ENCODE measurements at regions not wholly inside any gene's neighbourhood (a gene's known extent, or its start where the extent isn't known, plus 50 kb on each side); places are given as distances from the start of the nearest gene placed in this dataset.
"Not testable (repeated sequence)": the region's sequence is repeated elsewhere in the genome, so short reads cannot be mapped to it uniquely, and the experiment has no call there.

DNA sequence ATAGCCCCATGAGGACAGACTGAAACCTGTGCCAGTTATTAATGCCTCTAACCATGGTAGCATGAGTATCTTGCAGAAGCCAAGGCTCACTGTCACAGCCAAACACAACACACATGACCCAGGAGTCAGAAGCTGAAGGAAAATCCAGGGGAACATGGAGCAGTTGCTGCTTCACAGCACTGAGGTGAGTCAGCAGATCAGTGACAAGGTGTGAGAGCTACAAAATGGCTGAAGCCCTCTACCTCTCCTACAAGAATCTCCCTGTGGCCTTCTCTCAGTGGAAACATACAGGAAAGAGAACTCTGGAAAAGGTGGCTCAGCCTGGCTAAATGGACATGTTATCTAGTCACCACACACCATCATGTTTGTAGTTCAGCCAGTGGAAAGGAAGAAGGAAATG lies 93.5 kb downstream of the NAB1 start:
- FAIRE-seq, result no peak

DNA sequence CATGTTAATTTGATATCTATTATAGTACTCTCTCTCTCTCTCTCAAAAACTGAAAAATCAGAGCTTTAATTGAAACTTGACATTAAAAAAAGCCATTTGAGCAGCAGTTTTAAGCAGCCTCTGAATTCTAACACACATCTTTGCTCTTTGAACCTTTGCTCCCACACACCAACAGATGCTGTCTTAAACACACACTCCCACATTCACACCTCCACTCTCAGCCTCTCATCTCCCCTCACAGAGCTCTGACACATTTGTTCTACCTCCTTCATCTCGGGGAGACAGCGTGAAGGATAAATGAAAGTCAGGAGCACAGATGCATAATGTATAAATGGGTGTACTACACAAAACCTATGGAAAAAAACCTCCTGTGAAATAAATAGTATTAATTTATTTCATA lies 95.2 kb downstream of the NAB1 start:
- no peak for FAIRE-seq

DNA sequence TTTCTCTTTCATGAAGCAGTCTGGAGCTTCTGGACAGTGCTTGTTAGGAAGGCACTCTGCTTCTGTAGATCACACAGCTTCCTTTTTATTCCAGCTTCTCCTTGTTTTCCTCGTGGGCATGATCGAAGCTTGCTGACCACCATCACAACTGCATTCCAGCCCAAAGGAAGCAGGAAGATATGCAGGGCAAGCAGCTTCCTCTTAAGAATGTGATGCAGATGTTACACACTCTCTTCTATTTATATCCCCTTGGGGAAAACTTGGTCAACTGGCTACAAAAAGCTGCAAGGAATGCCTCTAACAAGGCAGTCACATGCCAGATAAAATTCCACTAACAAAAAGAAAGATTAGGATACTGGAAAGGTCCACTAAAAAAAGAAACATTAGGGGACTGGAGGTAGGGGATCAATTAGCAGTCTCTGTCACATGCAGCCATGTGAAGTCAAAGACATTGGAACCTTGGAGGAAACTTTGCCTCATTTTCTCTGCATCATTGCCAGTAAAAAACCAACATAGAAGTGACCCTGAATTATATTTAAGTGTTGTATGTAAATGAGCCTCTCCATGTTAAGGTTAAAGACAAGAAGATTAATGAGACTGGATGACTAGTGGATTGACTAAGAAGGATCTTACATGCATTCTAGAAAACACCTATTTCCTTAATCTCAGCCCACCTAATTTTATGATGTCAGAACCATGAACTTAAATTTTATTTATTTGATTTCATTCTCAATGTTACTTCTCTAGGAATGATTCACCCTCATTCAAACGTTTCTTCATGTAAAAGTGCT lies 98.3 kb downstream of the NAB1 start:
- FAIRE-seq, result no peak

DNA sequence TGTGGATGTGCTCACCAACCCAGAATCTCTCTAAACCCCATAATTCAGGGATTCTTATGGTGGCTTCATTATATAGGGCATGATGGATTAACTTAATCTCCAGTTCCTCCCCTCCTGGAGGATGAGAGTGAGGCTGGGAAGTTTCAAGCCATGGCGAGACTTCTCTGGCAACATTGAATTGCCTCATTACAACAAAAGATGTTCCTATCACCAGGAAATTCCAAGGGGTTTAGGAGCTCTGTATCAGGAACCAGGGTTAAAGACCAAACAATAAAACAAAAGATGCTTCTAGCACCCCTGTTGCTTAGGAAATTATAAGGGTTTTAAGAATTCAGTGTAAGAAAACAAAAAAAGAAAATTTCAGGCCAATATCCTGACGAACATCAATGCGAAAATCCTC lies 100.1 kb downstream of the NAB1 start:
- FAIRE-seq, result no peak

DNA sequence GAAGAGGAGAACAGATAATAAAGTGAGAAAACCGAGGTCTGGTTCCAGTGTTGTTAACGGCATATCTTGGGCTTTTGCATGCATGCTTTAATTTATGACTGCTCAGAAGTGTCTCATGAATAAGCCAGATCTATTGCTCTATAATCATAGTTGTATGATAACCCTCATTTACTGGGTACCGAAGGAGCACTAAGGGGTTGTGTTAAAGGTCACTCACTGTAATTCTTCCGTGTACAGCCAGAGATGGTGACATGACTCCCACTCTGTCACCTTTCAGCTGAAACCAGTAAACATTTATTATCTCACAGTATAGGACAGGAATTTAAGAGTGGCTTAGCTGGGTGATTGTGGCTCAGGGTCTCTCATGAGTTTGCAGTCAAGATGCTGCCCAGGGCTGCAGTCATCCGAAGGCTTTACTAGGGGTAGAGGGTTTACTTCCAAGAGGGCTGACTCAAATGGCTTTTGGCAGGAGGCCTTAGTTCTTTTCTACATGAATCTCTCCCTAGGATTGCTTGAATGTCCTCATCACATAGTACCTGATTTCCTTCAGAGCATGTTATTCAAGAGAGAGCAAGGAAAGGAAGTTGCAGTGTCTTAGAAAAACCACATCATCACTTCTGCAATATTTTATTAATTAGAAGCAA lies 107.0 kb downstream of the NAB1 start:
- FAIRE-seq, result no peak

DNA sequence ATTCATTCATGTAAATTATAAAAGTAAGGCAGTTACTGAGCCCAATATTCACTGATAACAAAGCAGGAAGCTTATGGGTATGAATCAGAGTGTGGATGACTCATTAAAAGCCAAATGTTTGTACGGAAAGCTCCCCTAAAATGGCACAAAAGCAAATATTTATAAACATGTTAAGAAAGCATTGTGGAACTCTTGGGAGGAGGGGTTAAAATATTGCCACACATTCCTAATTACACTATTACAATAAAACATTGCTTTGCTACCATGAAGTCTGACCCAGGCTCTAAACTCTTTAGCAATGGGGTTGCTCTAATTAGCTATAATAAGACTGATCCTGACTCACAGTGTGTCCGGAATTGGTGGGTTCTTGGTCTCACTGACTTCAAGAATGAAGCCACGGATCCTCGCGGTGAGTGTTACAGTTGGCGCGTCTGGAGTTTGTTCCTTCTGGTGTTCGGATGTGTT lies 110.9 kb downstream of the NAB1 start:
- FAIRE-seq, result no peak

DNA sequence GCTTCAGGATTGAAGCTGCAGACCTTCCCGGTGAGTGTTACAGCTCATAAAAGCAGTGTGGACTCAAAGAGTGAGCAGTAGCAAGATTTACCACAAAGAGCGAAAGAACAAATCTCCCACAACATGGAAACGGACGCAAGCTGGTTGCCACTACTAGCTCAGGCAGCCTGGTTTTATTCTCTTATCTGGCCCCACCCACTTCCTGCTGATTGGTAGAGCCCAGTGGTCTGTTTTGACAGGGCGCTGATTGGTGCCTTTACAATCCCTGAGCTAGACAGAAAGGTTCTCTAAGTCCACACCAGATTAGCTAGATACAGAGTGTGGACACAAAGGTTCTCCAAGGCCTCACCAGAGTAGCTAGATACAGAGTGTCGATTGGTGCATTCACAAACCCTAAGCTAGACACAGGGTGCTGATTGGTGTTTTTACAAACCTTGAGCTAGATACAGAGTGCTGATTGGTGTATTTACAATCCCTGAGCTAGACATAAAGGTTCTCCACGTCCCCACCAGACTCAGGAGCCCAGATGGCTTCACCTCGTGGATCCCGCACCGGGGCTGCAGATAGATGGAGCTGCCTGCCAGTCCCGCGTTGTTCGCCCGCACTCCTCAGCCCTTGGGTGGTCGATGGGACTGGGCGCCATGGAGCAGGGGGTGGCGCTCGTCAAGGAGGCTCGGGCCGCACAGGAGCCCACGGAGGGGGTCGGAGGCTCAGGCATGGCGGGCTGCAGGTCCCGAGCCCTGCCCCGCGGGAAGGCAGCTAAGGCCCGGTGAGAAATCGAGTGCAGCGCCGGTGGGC lies 111.7 kb downstream of the NAB1 start:
- FAIRE-seq, result not testable (repeated sequence)

DNA sequence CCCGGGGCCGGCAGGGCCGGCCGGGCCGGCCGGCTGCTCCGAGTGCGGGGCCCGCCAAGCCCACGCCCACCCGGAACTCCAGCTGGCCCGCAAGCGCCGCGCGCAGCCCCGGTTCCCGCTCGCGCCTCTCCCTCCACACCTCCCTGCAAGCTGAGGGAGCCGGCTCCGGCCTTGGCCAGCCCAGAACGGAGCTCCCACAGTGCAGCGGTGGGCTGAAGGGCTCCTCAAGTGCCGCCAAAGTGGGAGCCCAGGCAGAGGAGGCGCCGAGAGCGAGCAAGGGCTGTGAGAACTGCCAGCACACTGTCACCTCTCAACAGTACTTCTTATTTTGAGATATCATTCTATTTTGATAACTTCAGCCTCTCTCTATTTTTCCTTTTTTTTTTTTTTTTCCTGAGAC lies 112.3 kb downstream of the NAB1 start:
- not testable (repeated sequence) for FAIRE-seq

DNA sequence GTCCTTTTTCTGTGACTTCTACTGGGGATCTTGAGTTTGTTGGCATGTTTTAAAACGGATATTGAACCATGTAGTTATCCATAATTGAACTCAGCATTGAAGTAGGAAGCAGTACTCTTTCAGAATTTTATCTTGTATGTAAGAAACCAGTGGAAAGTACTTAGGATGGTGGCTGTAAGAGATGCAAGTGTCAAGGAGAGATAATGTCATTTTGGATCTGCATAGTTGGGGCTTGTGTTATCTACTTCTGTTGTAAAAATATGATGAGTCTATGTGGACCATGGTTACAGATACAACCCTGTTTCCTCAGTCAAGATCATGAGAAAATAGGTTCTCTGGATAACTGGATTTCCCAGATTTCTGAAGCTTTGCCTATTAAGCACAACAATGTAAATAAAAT lies 113.7 kb downstream of the NAB1 start:
- no peak for FAIRE-seq

DNA sequence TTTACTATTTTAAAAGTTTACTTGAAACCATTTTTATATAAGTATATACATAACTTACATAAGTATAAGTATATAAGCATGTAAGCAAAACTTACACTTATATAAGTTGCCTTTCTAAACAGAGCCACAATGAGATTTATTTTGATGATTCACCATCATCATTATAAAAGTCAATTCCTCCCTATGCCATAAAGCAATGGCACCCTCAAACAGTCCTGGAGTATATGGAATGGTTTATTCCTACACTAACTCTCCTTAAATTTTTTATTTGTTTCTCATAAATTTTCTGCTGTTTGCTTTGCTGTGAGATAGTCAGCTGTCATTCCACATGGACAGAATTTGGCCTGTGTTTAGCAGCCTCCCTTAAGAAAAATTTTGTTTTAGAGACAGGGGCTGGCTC lies 114.2 kb downstream of the NAB1 start:
- no peak for FAIRE-seq

DNA sequence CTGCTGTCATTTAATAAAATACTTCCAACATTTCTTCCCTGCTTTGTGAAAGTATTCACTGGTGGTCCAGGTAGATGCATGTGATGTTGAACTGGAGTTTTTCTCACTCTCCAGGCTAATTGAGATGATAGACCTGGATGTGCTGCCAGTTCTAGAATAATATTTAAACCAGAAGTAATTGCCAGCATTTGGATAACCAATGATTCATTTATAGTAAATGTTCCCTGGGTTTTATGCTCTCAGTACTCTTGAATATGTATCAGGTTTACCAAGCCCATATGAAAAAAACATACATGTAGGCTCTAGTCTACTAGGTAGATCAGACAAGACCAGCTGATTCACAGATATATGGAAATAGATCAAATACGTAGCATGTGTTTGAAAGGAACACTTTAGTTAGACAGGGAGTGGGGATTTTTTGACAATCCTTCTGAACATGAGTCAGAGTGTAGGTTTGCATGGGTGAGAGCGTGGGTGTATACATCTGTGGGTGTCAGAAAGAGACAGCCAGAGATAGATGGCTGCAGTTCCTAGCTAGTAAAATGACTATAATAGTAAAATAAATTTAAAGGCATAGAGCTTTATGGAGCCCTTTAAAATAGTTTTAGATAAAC lies 115.1 kb downstream of the NAB1 start:
- no peak for FAIRE-seq

DNA sequence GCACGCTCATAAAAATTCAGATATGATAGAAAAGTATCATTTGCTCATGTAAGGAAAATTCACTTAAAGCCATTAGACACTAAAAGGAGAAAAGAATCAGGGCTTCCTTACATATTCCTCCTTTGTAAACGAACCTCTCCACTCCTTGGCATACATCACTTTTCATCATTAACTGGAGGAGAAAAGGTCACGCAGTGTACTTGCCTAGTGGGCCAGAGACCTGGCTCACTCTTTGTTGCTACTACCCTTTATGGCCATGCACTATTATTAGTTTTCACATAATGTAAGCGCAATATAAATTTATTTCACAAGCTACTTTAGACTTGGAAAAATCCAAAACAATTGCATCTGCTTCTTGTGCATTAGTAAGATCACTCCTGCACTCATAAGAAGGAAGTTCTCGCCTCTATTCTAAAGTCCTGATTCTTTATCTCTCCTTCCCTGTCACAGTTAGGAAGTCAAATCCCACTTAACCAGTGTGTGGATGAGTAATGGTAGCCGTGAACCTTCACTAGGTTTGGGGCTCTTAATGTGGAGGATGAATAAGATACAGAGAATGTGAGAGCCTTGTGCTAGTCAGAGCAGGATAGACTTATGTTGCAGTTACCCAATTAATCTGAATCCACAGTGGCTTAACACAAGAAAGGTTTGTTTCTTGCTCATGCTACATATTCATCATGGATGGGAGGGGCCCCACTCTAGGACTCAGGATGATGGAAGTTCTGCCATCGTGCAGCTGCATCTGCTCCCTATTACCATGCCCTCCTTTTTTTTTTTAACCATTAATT lies 115.0 kb upstream of the GLS start:
- FAIRE-seq, result no peak

DNA sequence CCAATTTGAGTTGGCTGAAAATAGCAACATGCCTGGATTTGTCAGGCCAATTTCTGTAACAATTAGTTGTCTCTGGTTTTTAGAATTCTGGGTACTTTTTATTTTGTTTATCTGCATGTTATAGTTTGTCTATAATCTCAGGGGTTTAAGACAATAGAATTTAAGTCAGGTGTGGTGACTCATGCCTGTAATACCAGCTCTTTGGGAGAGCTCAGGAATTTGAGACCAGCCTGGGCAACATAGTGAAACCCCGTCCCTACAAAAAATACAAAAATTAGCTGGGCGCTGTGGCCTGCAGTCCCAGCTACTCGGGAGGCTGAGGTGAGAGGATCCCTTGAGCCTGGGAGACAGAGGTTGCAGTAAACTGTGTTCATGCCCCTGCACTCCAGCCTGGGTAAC lies 114.4 kb upstream of the GLS start:
- no peak for FAIRE-seq

DNA sequence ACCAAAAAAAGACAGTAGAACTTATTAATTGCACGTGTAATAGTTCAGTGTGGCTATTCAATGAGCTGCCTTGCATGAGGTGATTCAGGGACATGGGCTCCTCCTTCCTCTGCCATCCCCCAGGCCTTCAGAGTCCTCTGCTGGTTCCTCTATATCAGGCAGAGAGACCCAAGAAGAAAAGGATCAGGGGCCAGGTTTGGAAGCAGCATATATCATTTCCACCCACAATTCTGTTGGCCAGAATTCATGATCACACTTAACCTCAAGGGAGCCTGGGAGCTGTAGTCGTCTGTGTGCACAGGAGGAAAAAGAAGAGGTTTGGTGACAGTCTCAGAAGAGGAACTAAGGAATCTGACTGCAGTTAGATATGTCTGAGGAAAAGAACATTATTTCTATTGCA lies 114.0 kb upstream of the GLS start:
- FAIRE-seq, result no peak

DNA sequence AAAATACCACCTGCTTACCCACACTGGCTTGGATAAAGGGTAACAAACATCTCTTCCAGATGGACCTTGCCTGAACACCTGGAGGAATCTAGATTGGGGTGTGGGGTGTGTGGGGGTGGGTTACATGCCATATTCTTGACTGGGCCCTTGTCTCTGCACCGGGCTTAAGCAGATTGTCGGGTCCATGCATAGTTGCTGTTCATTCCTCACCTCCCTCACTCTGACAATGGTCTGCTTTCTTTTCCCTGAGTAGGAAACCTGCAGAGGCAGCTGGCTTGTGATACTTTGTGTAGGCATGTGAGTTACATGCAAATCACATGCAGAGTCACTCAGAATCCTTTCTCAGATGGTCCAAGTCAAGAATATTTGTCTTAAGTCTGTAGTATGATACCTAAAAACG lies 112.8 kb upstream of the GLS start:
- no peak for FAIRE-seq

DNA sequence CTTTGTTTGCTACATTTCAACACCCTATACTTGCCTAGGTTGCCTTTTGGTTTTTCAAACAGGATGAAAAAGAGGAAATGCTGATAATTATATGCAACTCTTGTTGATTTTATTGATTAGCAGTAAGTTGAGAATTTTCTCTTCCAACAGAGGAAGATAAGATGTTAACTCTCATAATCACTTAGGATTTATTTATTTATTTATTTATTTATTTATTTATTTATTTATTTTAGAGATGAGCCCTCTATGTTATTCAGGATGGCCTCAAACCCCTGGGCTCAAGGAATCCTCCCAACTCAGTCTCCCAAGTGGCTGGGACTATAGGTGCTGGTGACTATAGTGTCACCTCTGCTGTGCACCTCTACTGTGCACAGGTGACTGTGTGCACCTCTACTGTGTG lies 111.4 kb upstream of the GLS start:
- FAIRE-seq, result no peak

DNA sequence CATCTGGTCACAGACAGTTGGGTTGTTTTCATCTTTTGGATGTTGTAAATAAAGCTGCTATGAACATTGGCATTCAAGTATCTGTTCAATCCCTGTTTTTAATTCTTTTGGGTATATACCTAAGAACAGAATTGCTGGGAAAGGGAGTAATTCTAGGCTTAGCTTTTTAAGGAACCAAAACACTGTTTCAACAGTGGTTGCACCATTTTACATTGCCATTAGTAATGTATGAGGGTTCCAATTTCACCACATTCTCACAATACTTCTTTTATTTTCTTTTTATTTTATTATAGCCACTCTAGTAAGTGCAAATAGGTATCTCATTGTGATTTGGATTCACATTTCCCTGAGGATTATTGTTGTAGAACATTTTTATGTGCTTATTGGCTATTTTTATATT lies 108.9 kb upstream of the GLS start:
- FAIRE-seq, result no peak

DNA sequence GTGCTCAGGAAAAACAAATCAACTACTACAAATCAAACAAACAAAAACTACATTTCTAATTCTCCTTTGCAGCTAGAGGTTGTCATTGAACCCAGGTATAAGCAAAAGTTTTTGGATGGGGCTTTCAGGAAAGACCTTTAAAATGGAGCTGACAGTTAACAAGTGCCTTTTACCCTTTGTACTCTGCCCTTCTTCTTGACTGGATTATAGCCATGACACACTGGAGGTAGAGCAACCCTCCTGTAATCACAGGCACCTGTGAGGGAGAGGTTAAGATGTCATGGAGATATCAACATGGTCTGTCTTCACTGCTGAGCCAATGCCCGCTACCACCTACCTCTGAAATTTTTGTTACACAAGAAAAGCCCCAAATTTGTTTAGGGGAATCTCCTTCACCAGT lies 100.0 kb upstream of the GLS start:
- no peak for FAIRE-seq

DNA sequence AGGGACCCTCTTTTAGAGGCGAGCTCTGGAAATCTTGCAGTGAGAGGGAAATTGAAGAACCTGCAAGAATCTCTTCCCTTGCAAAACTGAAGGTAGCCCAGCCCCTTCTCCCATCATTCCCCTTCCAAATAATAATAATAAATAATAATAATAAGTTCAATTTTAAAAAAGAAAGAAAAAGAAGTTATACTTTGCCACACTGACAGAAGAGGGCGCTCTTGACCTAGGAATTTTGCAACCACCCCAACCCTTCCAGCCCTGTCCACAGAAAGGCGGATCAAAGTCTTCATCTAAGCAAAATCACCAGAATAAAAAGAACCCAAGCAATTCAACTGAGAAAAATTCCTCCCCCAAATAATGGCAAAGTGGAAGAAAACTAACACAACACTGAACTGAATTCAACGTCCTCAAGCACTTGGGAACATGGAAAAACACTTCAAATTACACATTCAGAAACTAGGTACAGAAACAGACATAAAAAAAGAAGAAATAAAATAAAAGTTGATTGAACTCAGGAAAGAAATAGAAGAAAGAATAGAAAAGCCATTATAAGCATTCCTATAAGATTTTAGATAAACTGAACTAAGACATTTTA lies 98.9 kb upstream of the GLS start:
- FAIRE-seq, result peak; percentile 92

DNA sequence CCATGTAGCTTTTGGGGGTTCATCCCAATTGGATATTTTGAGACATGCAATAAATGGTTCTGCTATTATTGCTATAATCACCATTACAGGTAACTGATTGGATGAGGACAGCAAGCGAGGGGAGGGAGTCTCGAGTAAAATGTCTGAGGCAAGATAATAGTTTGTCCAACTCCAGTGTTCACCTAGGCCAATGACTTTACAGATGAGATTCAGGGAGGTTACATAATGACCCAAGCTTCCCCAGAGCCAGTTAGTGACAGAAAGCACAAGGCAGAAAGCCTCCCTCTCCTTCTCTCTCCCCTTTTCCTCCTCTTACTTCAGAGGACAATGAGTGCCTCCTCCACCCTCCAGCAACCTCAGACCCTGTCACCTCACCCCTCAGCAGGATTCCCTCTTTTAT lies 98.4 kb upstream of the GLS start:
- FAIRE-seq, result no peak

DNA sequence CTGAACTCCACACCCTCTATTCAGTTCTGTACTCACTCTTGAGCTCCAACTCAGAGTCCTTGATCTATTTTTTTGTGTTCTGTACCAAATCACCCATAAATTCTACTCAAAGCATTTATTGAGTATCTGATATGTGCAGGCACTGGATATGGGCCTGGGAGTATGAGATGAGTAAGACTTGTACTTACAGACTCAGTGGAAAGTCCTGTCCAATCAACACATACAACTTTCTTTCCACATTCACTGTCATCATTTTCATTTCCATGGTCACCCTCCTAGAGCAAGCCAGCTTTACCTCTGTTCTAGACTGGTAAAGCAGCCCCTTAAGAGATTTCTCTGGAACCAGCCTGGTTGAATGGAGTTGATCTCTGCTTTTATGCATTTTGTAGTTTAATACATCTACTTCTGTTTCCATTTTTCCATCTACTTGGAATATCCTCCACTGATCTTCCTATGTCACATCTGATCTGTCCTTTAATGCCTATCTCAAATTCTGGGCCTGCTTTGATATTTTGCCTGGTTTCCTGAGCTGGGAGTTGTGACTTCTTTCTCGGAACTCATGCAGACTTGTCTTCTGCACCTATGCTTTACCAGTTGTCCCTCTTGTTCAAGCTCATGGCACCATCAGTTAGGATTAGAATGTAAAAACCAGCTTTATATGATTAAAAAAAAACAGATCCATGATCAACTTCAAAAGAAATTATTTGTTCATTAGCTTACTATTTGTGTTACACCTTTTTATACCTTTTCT lies 96.9 kb upstream of the GLS start:
- FAIRE-seq, result no peak
